IMR-90 (cell line): ENCODE measurements at regions not wholly inside any gene's neighbourhood (a gene's known extent, or its start where the extent isn't known, plus 50 kb on each side); places are given as distances from the start of the nearest gene placed in this dataset.

Experiments used
- ATAC-seq: fragments of 200-7000 bp; cut with Tn5 transposase; 2 replicates; pipeline ENCODE4 v1.9.1; 2020; ENCODE audit warnings: low read depth, mild to moderate bottlenecking, moderate library complexity
- BruUV-seq: library from RNA; stranded (reverse); fragments of 400-500 nt; replicated peaks from 2 replicates; lab custom pipeline; 2021; lab: Mats Ljungman, UMichigan
- CTCF ChIA-PET: fragments of 300-600 bp; formaldehyde crosslinking; extraction: SDS; loops from one replicate; lab custom pipeline; 2021; ENCODE audit warnings: antibody characterized with exemption; lab: Yijun Ruan, JAX
- POLR2A ChIA-PET: fragments of 300-600 bp; sonication (Branson Sonifier 250); formaldehyde crosslinking; loops from one replicate; lab custom pipeline; 2022; ENCODE audit warnings: antibody characterized with exemption; ENCODE audit not compliant: unreplicated experiment; lab: Charles Lee
- DNase-seq: peaks from one replicate; pipeline ENCODE4 v3.0.0; 2013
- H2AFZ ChIP-seq: replicated peaks from 2 replicates; pipeline ENCODE3; 2013; ENCODE audit warnings: low read length, mild to moderate bottlenecking; ENCODE audit not compliant: poor library complexity
- H2AK5ac ChIP-seq: 2 replicates; pipeline ENCODE4 v1.6.1; 2013; ENCODE audit warnings: low read depth, low read length, inconsistent platforms
- H2AK9ac ChIP-seq: replicated peaks from 2 replicates; pipeline ENCODE3; 2013; ENCODE audit warnings: mild to moderate bottlenecking, low read depth, low read length, moderate library complexity; ENCODE audit not compliant: poor library complexity
- H2BK120ac ChIP-seq: 2 replicates; pipeline ENCODE4 v1.6.1; 2013; ENCODE audit warnings: low read depth, low read length, inconsistent platforms
- H2BK15ac ChIP-seq: 3 replicates; pipeline ENCODE4 v1.6.1; 2013; ENCODE audit warnings: low read depth, low read length, inconsistent platforms
- H2BK20ac ChIP-seq: 2 replicates; pipeline ENCODE4 v1.6.1; 2013; ENCODE audit warnings: low read depth, mild to moderate bottlenecking, inconsistent platforms, low read length, moderate library complexity
- H2BK5ac ChIP-seq: 2 replicates; pipeline ENCODE4 v1.6.1; 2013; ENCODE audit warnings: mild to moderate bottlenecking, low read depth, low read length, inconsistent platforms; ENCODE audit not compliant: poor library complexity, severe bottlenecking
- H3K14ac ChIP-seq: replicated peaks from 2 replicates; pipeline ENCODE4 v1.6.1; 2013; ENCODE audit warnings: low read depth, low read length, inconsistent platforms
- H3K18ac ChIP-seq: 2 replicates; pipeline ENCODE4 v1.6.1; 2013; ENCODE audit warnings: low read depth, low read length, control low read depth
- H3K23ac ChIP-seq: 2 replicates; pipeline ENCODE4 v1.6.1; 2013; ENCODE audit warnings: low read depth, low read length, inconsistent platforms
- H3K27ac ChIP-seq: 2 replicates; pipeline ENCODE4 v1.5.1; 2013; ENCODE audit warnings: mild to moderate bottlenecking, control low read depth, low read length; ENCODE audit not compliant: insufficient read depth
- H3K27me3 ChIP-seq: 2 replicates; pipeline ENCODE4 v1.6.1; 2013; ENCODE audit warnings: low read length; ENCODE audit not compliant: control insufficient read depth, insufficient read depth
- H3K36me3 ChIP-seq: 2 replicates; pipeline ENCODE4 v1.6.1; 2013; ENCODE audit warnings: low read length, mixed read lengths; ENCODE audit not compliant: control insufficient read depth, insufficient read depth
- H3K4ac ChIP-seq: 2 replicates; pipeline ENCODE4 v1.6.1; 2013; ENCODE audit warnings: low read depth, low read length, inconsistent platforms
- H3K4me1 ChIP-seq: 2 replicates; pipeline ENCODE4 v1.6.1; 2013; ENCODE audit warnings: low read length, mixed read lengths; ENCODE audit not compliant: control insufficient read depth, insufficient read depth
- H3K4me2 ChIP-seq: 2 replicates; pipeline ENCODE4 v1.6.1; 2013; ENCODE audit warnings: low read depth, mild to moderate bottlenecking, control low read depth, low read length, moderate library complexity
- H3K4me3 ChIP-seq: 2 replicates; pipeline ENCODE4 v1.5.1; 2013; ENCODE audit warnings: low read depth, mild to moderate bottlenecking, control low read depth, low read length, moderate library complexity; ENCODE audit not compliant: insufficient read depth
- H3K56ac ChIP-seq: 2 replicates; pipeline ENCODE4 v1.6.1; 2013; ENCODE audit warnings: low read length, inconsistent platforms; ENCODE audit not compliant: insufficient read depth; ENCODE audit errors: extremely low read depth
- H3K79me1 ChIP-seq, 2 experiments: 2 replicates each; pipeline ENCODE4 v1.6.1; 2013; ENCODE audit warnings: low read length in 2 of 2, inconsistent platforms in 1 of 2, low read depth in 1 of 2
- H3K9ac ChIP-seq: 2 replicates; pipeline ENCODE4 v1.6.1; 2013; ENCODE audit warnings: low read depth, low read length, control low read depth
- H3K9me1 ChIP-seq: 2 replicates; pipeline ENCODE4 v1.6.1; 2013; ENCODE audit warnings: low read length, inconsistent platforms; ENCODE audit not compliant: insufficient read depth
- H3K9me3 ChIP-seq: 2 replicates; pipeline ENCODE4 v1.6.1; 2013; ENCODE audit warnings: low read length; ENCODE audit not compliant: control insufficient read depth, insufficient read depth
- H4K20me1 ChIP-seq: 2 replicates; pipeline ENCODE4 v1.6.1; 2013; ENCODE audit warnings: low read length, inconsistent platforms; ENCODE audit not compliant: insufficient read depth
- H4K5ac ChIP-seq: 2 replicates; pipeline ENCODE4 v1.6.1; 2013; ENCODE audit warnings: mild to moderate bottlenecking, low read depth, low read length, control low read depth
- H4K8ac ChIP-seq, 2 experiments: 2 replicates each; pipeline ENCODE4 v1.6.1; 2013; ENCODE audit warnings: low read depth in 2 of 2, low read length in 2 of 2, control low read depth in 1 of 2, inconsistent platforms in 1 of 2
- H4K91ac ChIP-seq: 2 replicates; pipeline ENCODE4 v1.6.1; 2013; ENCODE audit warnings: low read depth, low read length, inconsistent platforms; ENCODE audit not compliant: insufficient read depth
- ELK1 ChIP-seq: fragments of 150-350 bp; IDR thresholded peaks from 2 replicates; pipeline ENCODE4 v1.6.1; 2016; ENCODE audit warnings: low read depth, mild to moderate bottlenecking, low read length, moderate library complexity, borderline replicate concordance
- FOS ChIP-seq: fragments of 150-350 bp; IDR thresholded peaks from 2 replicates; pipeline ENCODE4 v1.6.1; 2016; ENCODE audit warnings: low read depth, low read length
- POLR2A ChIP-seq: IDR thresholded peaks from 2 replicates; pipeline ENCODE4 v1.6.1; 2012; ENCODE audit warnings: mild to moderate bottlenecking, low read depth, low read length
- RAD21 ChIP-seq: IDR thresholded peaks from 2 replicates; pipeline ENCODE4 v1.6.1; 2012; ENCODE audit warnings: low read length, improper control_type of control experiment
- RFX5 ChIP-seq: IDR thresholded peaks from 2 replicates; pipeline ENCODE4 v1.8.0; 2012; ENCODE audit warnings: low read depth, mild to moderate bottlenecking, low read length, moderate library complexity
- USF2 ChIP-seq: fragments of 150-350 bp; IDR thresholded peaks from 2 replicates; pipeline ENCODE4 v1.6.1; 2017; ENCODE audit warnings: mild to moderate bottlenecking, antibody characterized with exemption, low read length, low read depth
- WGBS, 2 experiments: methylation state at CpG; one replicate each; pipeline versions ENCODE4 v1.1.5 to v1.1.7; 2013; ENCODE audit warnings: missing lambda C conversion rate in 2 of 2; ENCODE audit not compliant: insufficient read length in 1 of 2; ENCODE audit errors: extremely low coverage in 2 of 2; 5-methylcytosine and 5-hydroxymethylcytosine counted together
- dilution Hi-C: fragments of 300-500 bp; cut with HindIII; formaldehyde crosslinking; loops from one replicate; pipeline ENCODE4 v1.14.3; 2018; ENCODE audit warnings: low sequenced_read_pairs; ENCODE audit not compliant: unreplicated experiment
- in situ Hi-C: fragments of 300-500 bp; cut with MboI; formaldehyde crosslinking; loops from 3 replicates; pipeline ENCODE4 v1.14.3; 2019; ENCODE audit warnings: low sequenced_read_pairs, inconsistent platforms, mixed read lengths
- intact Hi-C: fragments of 100-400 bp; cut with micrococcal nuclease; formaldehyde crosslinking; loops from 2 replicates; pipeline ENCODE4 v1.10.0; 2022

- Histone ChIP-seq H2BK5ac (no peak overlapping the region), H3K9me3 (no peaks in the 10 kb centered on the region), H3K27ac (no peak overlapping the region), H4K20me1 (no peaks in the 10 kb centered on the region), H3K4me2 (no peak overlapping the region), H2BK15ac (no peak overlapping the region), H3K4me3 (no peak overlapping the region), H2AFZ (no peak overlapping the region), H3K36me3 (no peaks in the 10 kb centered on the region), H3K4ac (no peak overlapping the region), H3K56ac (no peak overlapping the region), H2BK120ac (no peak overlapping the region), H4K8ac (no peak overlapping the region), H3K23ac (no peak overlapping the region), H2AK5ac (no peak overlapping the region), H2BK20ac (no peak overlapping the region), H3K27me3 (no peaks in the 10 kb centered on the region), H3K18ac (no peak overlapping the region), H3K9me1 (no peaks in the 10 kb centered on the region), H4K91ac (no peak overlapping the region), H3K4me1 (no peaks in the 10 kb centered on the region), H3K14ac (no peak overlapping the region), H3K79me1 (no peaks in the 10 kb centered on the region), H3K9ac (no peak overlapping the region), H2AK9ac (no peak overlapping the region), H4K5ac (no peak overlapping the region)
- DNase-seq: no peak
- no TSS peak for BruUV-seq
- CTCF ChIA-PET: no interaction called here
- WGBS, 2 experiments: no CpG with 5 or more reads among the region's 2 CpGs
- intact Hi-C loops (no loop called here), dilution Hi-C loops (no loop called here), in situ Hi-C loops (no loop called here)
- POLR2A ChIA-PET: no interaction called here
- no peak for ATAC-seq
- TF ChIP-seq POLR2A (no peak), FOS (no peak), USF2 (no peak), RFX5 (no peak), ELK1 (no peak), RAD21 (no peak)
These were observed 118.5 kb upstream of the NPFFR2 start for GRCh38 chr4:71913275-71913674.
